Caco-2 (cell line): ENCODE measurements at regions not wholly inside any gene's neighbourhood (a gene's known extent, or its start where the extent isn't known, plus 50 kb on each side); places are given as distances from the start of the nearest gene placed in this dataset.

Source experiments
- BruUV-seq: library from RNA; stranded (reverse); fragments of 400-500 nt; replicated peaks from 2 replicates; lab custom pipeline; 2021; lab: Mats Ljungman, UMichigan
- CTCF ChIA-PET: fragments of 300-600 bp; sonication (Branson Sonifier 250); formaldehyde crosslinking; loops from one replicate; lab custom pipeline; 2022; ENCODE audit warnings: antibody characterized with exemption; lab: Charles Lee
- POLR2A ChIA-PET: fragments of 300-600 bp; sonication (Branson Sonifier 250); formaldehyde crosslinking; loops from one replicate; lab custom pipeline; 2022; ENCODE audit warnings: antibody characterized with exemption; lab: Charles Lee
- DNase-seq, 2 experiments: peaks; one replicate each; pipeline versions ENCODE4 v3.0.0 to v3.0.0-alpha.2; 2020 to 2022
- H3K27me3 ChIP-seq: replicated peaks from 2 replicates; pipeline ENCODE4 v1.6.0; 2011; ENCODE audit warnings: low read length; ENCODE audit not compliant: control insufficient read depth, insufficient read depth
- H3K36me3 ChIP-seq: 2 replicates; pipeline ENCODE4 v1.5.1; 2011; ENCODE audit warnings: low read length; ENCODE audit not compliant: control insufficient read depth, insufficient read depth
- H3K4me1 ChIP-seq: fragments of 250-450 bp; sonication (Bioruptor Pico); 2 replicates; pipeline ENCODE4 v1.5.1; 2020; ENCODE audit warnings: mild to moderate bottlenecking
- H3K4me3 ChIP-seq: 2 replicates; pipeline ENCODE4 v1.5.1; 2011; ENCODE audit warnings: low read depth, mild to moderate bottlenecking, control low read depth, low read length
- H3K9me3 ChIP-seq: fragments of 250-450 bp; sonication (Bioruptor Pico); 2 replicates; pipeline ENCODE4 v1.5.1; 2020; ENCODE audit warnings: mild to moderate bottlenecking, moderate library complexity
- H3K27ac Mint-ChIP-seq: one replicate; pipeline ENCODE4 v1.8.0; 2022; ENCODE audit warnings: mixed read lengths; ENCODE audit not compliant: unreplicated experiment
- H3K27me3 Mint-ChIP-seq: one replicate; pipeline ENCODE4 v1.8.0; 2022; ENCODE audit warnings: mixed read lengths; ENCODE audit not compliant: insufficient read depth, unreplicated experiment
- H3K36me3 Mint-ChIP-seq: one replicate; pipeline ENCODE4 v1.8.0; 2022; ENCODE audit warnings: mild to moderate bottlenecking, mixed read lengths; ENCODE audit not compliant: insufficient read depth, unreplicated experiment
- H3K4me1 Mint-ChIP-seq: one replicate; pipeline ENCODE4 v1.8.0; 2022; ENCODE audit warnings: low read depth, mixed read lengths; ENCODE audit not compliant: unreplicated experiment
- H3K4me3 Mint-ChIP-seq: one replicate; pipeline ENCODE4 v1.8.0; 2022; ENCODE audit warnings: mild to moderate bottlenecking, moderate library complexity, mixed read lengths; ENCODE audit not compliant: unreplicated experiment
- H3K9me3 Mint-ChIP-seq: one replicate; pipeline ENCODE4 v1.8.0; 2022; ENCODE audit warnings: mixed read lengths; ENCODE audit not compliant: unreplicated experiment
- intact Hi-C: fragments of 100-400 bp; cut with micrococcal nuclease; formaldehyde crosslinking; loops from one replicate; pipeline ENCODE4 v1.10.0; 2022; ENCODE audit not compliant: unreplicated experiment
- TF ChIP-seq, protein P1 (sequence below), 2 experiments: fragments of 200-600 bp in 1 of 2; IDR thresholded peaks; 1 replicate in 1 of 2; 2 replicates in 1 of 2; pipeline versions ENCODE4 v1.5.1 to v1.8.0; 2011 to 2022; ENCODE audit warnings: antibody characterized with exemption in 1 of 2, control low read depth in 1 of 2, inconsistent platforms in 1 of 2, low read depth in 1 of 2, low read length in 1 of 2, mild to moderate bottlenecking in 1 of 2, moderate library complexity in 1 of 2; ENCODE audit not compliant: insufficient read depth in 1 of 2, severe bottlenecking in 1 of 2, unreplicated experiment in 1 of 2

- CTCF ChIA-PET = no interaction called here
- no peak overlapping the region for H3K27ac Mint-ChIP-seq
- intact Hi-C loops = no loop called here
- no peaks in the 10 kb centered on the region for H3K9me3 Mint-ChIP-seq
- no peaks in the 10 kb centered on the region for H3K4me1 Mint-ChIP-seq
- H3K4me1 ChIP-seq = no peaks in the 10 kb centered on the region
- H3K27me3 Mint-ChIP-seq = no peaks in the 10 kb centered on the region
- H3K27me3 ChIP-seq = no peaks in the 10 kb centered on the region
- TF ChIP-seq, protein P1, sequence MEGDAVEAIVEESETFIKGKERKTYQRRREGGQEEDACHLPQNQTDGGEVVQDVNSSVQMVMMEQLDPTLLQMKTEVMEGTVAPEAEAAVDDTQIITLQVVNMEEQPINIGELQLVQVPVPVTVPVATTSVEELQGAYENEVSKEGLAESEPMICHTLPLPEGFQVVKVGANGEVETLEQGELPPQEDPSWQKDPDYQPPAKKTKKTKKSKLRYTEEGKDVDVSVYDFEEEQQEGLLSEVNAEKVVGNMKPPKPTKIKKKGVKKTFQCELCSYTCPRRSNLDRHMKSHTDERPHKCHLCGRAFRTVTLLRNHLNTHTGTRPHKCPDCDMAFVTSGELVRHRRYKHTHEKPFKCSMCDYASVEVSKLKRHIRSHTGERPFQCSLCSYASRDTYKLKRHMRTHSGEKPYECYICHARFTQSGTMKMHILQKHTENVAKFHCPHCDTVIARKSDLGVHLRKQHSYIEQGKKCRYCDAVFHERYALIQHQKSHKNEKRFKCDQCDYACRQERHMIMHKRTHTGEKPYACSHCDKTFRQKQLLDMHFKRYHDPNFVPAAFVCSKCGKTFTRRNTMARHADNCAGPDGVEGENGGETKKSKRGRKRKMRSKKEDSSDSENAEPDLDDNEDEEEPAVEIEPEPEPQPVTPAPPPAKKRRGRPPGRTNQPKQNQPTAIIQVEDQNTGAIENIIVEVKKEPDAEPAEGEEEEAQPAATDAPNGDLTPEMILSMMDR (IDR thresholded peaks at IDR 0.05; ENCODE audit: insufficient read depth in 1 of 2, low read depth in 1 of 2, low read length in 1 of 2, severe bottlenecking in 1 of 2, unreplicated experiment in 1 of 2) = no peak
- H3K36me3 Mint-ChIP-seq = no peaks in the 10 kb centered on the region
- H3K9me3 ChIP-seq = no peaks in the 10 kb centered on the region
- POLR2A ChIA-PET = no interaction called here
- H3K4me3 ChIP-seq = no peak overlapping the region
- no peaks in the 10 kb centered on the region for H3K36me3 ChIP-seq
- no peak overlapping the region for H3K4me3 Mint-ChIP-seq
- no TSS peak for BruUV-seq
- no peak for DNase-seq
These were observed 804.9 kb downstream of the SUCLG1 start for GRCh38 chr2:83654091-83654611.

- no TSS peak for BruUV-seq
- Histone ChIP-seq H3K27me3 (no peaks in the 10 kb centered on the region), H3K9me3 (no peaks in the 10 kb centered on the region), H3K4me3 (no peak overlapping the region), H3K4me1 (no peaks in the 10 kb centered on the region), H3K36me3 (no peaks in the 10 kb centered on the region)
- intact Hi-C loops = no loop called here
- POLR2A ChIA-PET = no interaction called here
- DNase-seq = no peak
- TF ChIP-seq, protein P1 (IDR thresholded peaks at IDR 0.05; ENCODE audit: insufficient read depth in 1 of 2, low read depth in 1 of 2, low read length in 1 of 2, severe bottlenecking in 1 of 2, unreplicated experiment in 1 of 2) = no peak
- Mint-ChIP-seq H3K27ac (no peak overlapping the region), H3K9me3 (no peaks in the 10 kb centered on the region), H3K4me1 (no peaks in the 10 kb centered on the region), H3K36me3 (no peaks in the 10 kb centered on the region), H3K4me3 (no peak overlapping the region), H3K27me3 (no peaks in the 10 kb centered on the region)
- CTCF ChIA-PET = no interaction called here
These were observed 808.2 kb downstream of the SUCLG1 start for GRCh38 chr2:83650898-83651297.

DNA sequence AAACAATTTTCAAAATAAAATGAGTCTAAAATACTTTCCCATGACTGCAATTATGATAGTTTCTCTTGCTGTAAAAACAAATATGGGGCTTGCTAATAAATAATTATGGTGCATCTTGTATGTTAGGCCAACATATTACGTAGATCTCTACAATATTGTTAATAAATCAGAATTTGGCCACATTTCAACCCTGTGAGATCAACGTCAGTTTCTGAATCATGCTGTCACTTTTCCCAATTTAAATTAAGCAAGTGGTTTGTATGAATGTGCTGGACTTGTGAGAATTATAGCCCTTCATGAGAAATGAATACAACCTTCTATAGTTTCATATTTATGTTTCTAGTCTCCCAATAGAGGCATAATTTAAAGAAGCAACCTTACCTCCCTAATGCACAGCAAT lies 808.9 kb downstream of the SUCLG1 start:
- CTCF ChIA-PET = no interaction called here
- no peaks in the 10 kb centered on the region for H3K9me3 Mint-ChIP-seq
- no TSS peak for BruUV-seq

More for the DNA sequence above, 808.9 kb downstream of the SUCLG1 start:
- Mint-ChIP-seq H3K36me3 (no peaks in the 10 kb centered on the region), H3K27me3 (no peaks in the 10 kb centered on the region), H3K27ac (no peak overlapping the region), H3K4me3 (no peak overlapping the region), H3K4me1 (no peaks in the 10 kb centered on the region)
- POLR2A ChIA-PET = no interaction called here
- intact Hi-C loops = no loop called here
- Histone ChIP-seq H3K9me3 (no peaks in the 10 kb centered on the region), H3K4me3 (no peak overlapping the region), H3K27me3 (no peaks in the 10 kb centered on the region), H3K36me3 (no peaks in the 10 kb centered on the region), H3K4me1 (no peaks in the 10 kb centered on the region)
- no peak for DNase-seq
- TF ChIP-seq, protein P1 (IDR thresholded peaks at IDR 0.05; ENCODE audit: insufficient read depth in 1 of 2, low read depth in 1 of 2, low read length in 1 of 2, severe bottlenecking in 1 of 2, unreplicated experiment in 1 of 2) = no peak
